Endothelial cell of umbilical vein (primary cell): ENCODE measurements at regions not wholly inside any gene's neighbourhood (a gene's known extent, or its start where the extent isn't known, plus 50 kb on each side); places are given as distances from the start of the nearest gene placed in this dataset.

Experiments
- BruUV-seq: library from RNA; stranded (reverse); fragments of 400-500 nt; replicated peaks from 2 replicates; lab custom pipeline; 2021; lab: Mats Ljungman, UMichigan
- CTCF ChIA-PET: fragments of 300-600, 350-600 bp; sonication (Branson Sonifier 250); formaldehyde crosslinking; loops from one replicate; lab custom pipeline; 2021; ENCODE audit warnings: antibody characterized with exemption, inconsistent platforms; lab: Charles Lee
- POLR2A ChIA-PET: fragments of 300-600, 350-600 bp; sonication (Branson Sonifier 250); formaldehyde crosslinking; loops from one replicate; lab custom pipeline; 2021; ENCODE audit warnings: antibody characterized with exemption, inconsistent platforms; lab: Charles Lee
- DNase-seq: peaks from one replicate; pipeline ENCODE4 v3.0.0-alpha.2; 2011; ENCODE audit warnings: low read depth, low spot score
- FAIRE-seq: peaks from 2 replicates; lab custom pipeline; 2011; peaks lifted over from hg19 to GRCh38; lab: Jason Lieb, UNC
- H2AFZ ChIP-seq: 2 replicates; pipeline ENCODE4 v1.6.0; 2012; ENCODE audit warnings: low read depth, low read length, control low read depth, inconsistent platforms
- H3K27ac ChIP-seq: 2 replicates; pipeline ENCODE4 v1.5.1; 2011; ENCODE audit warnings: low read depth, mild to moderate bottlenecking, control low read depth, low read length, moderate library complexity; ENCODE audit not compliant: insufficient read depth
- H3K27me3 ChIP-seq, 2 experiments: 2 replicates each; pipeline versions ENCODE4 v1.6.0 to v1.6.1; 2011; ENCODE audit warnings: low read length in 2 of 2, mixed read lengths in 1 of 2; ENCODE audit not compliant: control insufficient read depth in 2 of 2, insufficient read depth in 2 of 2
- H3K36me3 ChIP-seq, 2 experiments: 2 replicates in 1 of 2; 3 replicates in 1 of 2; pipeline ENCODE4 v1.5.1; 2011; ENCODE audit warnings: low read length in 2 of 2, mild to moderate bottlenecking in 1 of 2, moderate library complexity in 1 of 2; ENCODE audit not compliant: control insufficient read depth in 2 of 2, insufficient read depth in 2 of 2; ENCODE audit errors: extremely low read depth in 1 of 2
- H3K4me1 ChIP-seq: 3 replicates; pipeline ENCODE4 v1.5.1; 2011; ENCODE audit warnings: mild to moderate bottlenecking, low read length; ENCODE audit not compliant: control insufficient read depth, insufficient read depth; ENCODE audit errors: extremely low read depth
- H3K4me2 ChIP-seq: 2 replicates; pipeline ENCODE4 v1.6.1; 2011; ENCODE audit warnings: low read length, control low read depth, mixed read lengths; ENCODE audit not compliant: insufficient read depth
- H3K4me3 ChIP-seq, 3 experiments: fragments of 200-600 bp in 1 of 3; sonication (generic), shearing (Covaris generic) in 1 of 3; replicated peaks in 1 of 3; 2 replicates each; pipeline ENCODE4 v1.5.1; 2011 to 2016; ENCODE audit warnings: control low read depth in 3 of 3, low read length in 3 of 3, mild to moderate bottlenecking in 2 of 3, inconsistent platforms in 1 of 3, low read depth in 1 of 3, moderate library complexity in 1 of 3; ENCODE audit not compliant: insufficient read depth in 1 of 3
- H3K79me2 ChIP-seq: 2 replicates; pipeline ENCODE4 v1.6.0; 2012; ENCODE audit warnings: low read length, inconsistent platforms; ENCODE audit not compliant: control insufficient read depth, insufficient read depth
- H3K9ac ChIP-seq: replicated peaks from 2 replicates; pipeline ENCODE3; 2011; ENCODE audit warnings: low read length, control low read depth; ENCODE audit not compliant: insufficient read depth; ENCODE audit errors: extremely low read depth
- H3K9me1 ChIP-seq: replicated peaks from 3 replicates; pipeline ENCODE4 v1.6.0; 2011; ENCODE audit warnings: mild to moderate bottlenecking, low read length; ENCODE audit not compliant: control insufficient read depth, insufficient read depth; ENCODE audit errors: extremely low read depth
- H3K9me3 ChIP-seq: replicated peaks from 2 replicates; pipeline ENCODE4 v1.5.1; 2012; ENCODE audit warnings: low read length, inconsistent platforms; ENCODE audit not compliant: control insufficient read depth, insufficient read depth
- H4K20me1 ChIP-seq: replicated peaks from 2 replicates; pipeline ENCODE3; 2011; ENCODE audit warnings: mild to moderate bottlenecking, low read length; ENCODE audit not compliant: control insufficient read depth, insufficient read depth; ENCODE audit errors: extremely low read depth
- EZH2 ChIP-seq: IDR thresholded peaks from 2 replicates; pipeline ENCODE4 v1.6.1; 2012; ENCODE audit warnings: borderline replicate concordance, low read depth, mild to moderate bottlenecking, moderate library complexity, low read length, inconsistent platforms; ENCODE audit not compliant: severe bottlenecking
- FOS ChIP-seq: IDR thresholded peaks from 2 replicates; pipeline ENCODE4 v1.6.1; 2011; ENCODE audit warnings: mild to moderate bottlenecking, low read length, moderate library complexity, borderline replicate concordance; ENCODE audit not compliant: insufficient read depth
- GATA2 ChIP-seq: IDR thresholded peaks from 2 replicates; pipeline ENCODE4 v1.7.0; 2011; ENCODE audit warnings: low read depth, mild to moderate bottlenecking, moderate library complexity, mixed read lengths, low read length; ENCODE audit not compliant: insufficient read length, insufficient read depth
- JUN ChIP-seq: IDR thresholded peaks from 2 replicates; pipeline ENCODE4 v1.6.1; 2011; ENCODE audit warnings: borderline replicate concordance, low read depth; ENCODE audit not compliant: insufficient read length, insufficient read depth
- MAX ChIP-seq: IDR thresholded peaks from 2 replicates; pipeline ENCODE4 v1.6.1; 2011; ENCODE audit not compliant: insufficient read depth, insufficient read length
- MYC ChIP-seq: IDR thresholded peaks from one replicate; pipeline ENCODE4 v1.6.1; 2011; ENCODE audit warnings: mild to moderate bottlenecking, low read depth, low read length
- POLR2A ChIP-seq: IDR thresholded peaks from 2 replicates; pipeline ENCODE4 v1.6.1; 2012; ENCODE audit warnings: low read depth, mild to moderate bottlenecking, control low read depth, low read length
- POLR2AphosphoS5 ChIP-seq: IDR thresholded peaks from 2 replicates; pipeline ENCODE4 v1.6.1; 2012; ENCODE audit warnings: low read depth, mild to moderate bottlenecking, control low read depth, low read length, moderate library complexity; ENCODE audit not compliant: insufficient read depth
- dilution Hi-C: fragments of 300-500 bp; cut with MboI; formaldehyde crosslinking; loops from one replicate; pipeline ENCODE4 v1.15.0; 2019; ENCODE audit warnings: low sequenced_read_pairs; ENCODE audit not compliant: extremely low pct_ligation_motif_present
- intact Hi-C: fragments of 100-400 bp; cut with micrococcal nuclease; formaldehyde crosslinking; loops from one replicate; pipeline ENCODE4 v1.10.0; 2022
- TF ChIP-seq, protein P1 (sequence below), 2 donors: IDR thresholded peaks; 1 replicate in 1 of 2; 2 replicates in 1 of 2; pipeline ENCODE4 v1.5.1; 2011; ENCODE audit warnings: low read length in 2 of 2, mild to moderate bottlenecking in 2 of 2, moderate library complexity in 2 of 2, control low read depth in 1 of 2, inconsistent platforms in 1 of 2, low read depth in 1 of 2; ENCODE audit not compliant: insufficient read depth in 1 of 2; ENCODE audit errors: extremely low read depth in 1 of 2

- no peaks in the 10 kb centered on the region for H4K20me1 ChIP-seq
- intact Hi-C loops = no loop called here
- H3K79me2 ChIP-seq = no peaks in the 10 kb centered on the region
- no TSS peak for BruUV-seq
- H3K9ac ChIP-seq = no peak overlapping the region
- ChIA-PET POLR2A (no interaction called here), CTCF (no interaction called here)
- H3K27ac ChIP-seq = no peak overlapping the region
- H3K4me1 ChIP-seq = no peaks in the 10 kb centered on the region
- dilution Hi-C loops = no loop called here
- no peak overlapping the region for H2AFZ ChIP-seq
- no peaks in the 10 kb centered on the region for H3K36me3 ChIP-seq
- FAIRE-seq (no peak), DNase-seq (no peak)
- no peak overlapping the region for H3K4me3 ChIP-seq
- TF ChIP-seq EZH2 (no peak), POLR2A (no peak), GATA2 (no peak), POLR2AphosphoS5 (no peak), MAX (no peak), MYC (no peak), JUN (no peak), FOS (no peak)
- TF ChIP-seq, protein P1, sequence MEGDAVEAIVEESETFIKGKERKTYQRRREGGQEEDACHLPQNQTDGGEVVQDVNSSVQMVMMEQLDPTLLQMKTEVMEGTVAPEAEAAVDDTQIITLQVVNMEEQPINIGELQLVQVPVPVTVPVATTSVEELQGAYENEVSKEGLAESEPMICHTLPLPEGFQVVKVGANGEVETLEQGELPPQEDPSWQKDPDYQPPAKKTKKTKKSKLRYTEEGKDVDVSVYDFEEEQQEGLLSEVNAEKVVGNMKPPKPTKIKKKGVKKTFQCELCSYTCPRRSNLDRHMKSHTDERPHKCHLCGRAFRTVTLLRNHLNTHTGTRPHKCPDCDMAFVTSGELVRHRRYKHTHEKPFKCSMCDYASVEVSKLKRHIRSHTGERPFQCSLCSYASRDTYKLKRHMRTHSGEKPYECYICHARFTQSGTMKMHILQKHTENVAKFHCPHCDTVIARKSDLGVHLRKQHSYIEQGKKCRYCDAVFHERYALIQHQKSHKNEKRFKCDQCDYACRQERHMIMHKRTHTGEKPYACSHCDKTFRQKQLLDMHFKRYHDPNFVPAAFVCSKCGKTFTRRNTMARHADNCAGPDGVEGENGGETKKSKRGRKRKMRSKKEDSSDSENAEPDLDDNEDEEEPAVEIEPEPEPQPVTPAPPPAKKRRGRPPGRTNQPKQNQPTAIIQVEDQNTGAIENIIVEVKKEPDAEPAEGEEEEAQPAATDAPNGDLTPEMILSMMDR (IDR thresholded peaks at IDR 0.05; ENCODE audit: extremely low read depth in 1 of 2, insufficient read depth in 1 of 2, low read depth in 1 of 2, low read length in 2 of 2) = no peak
- no peaks in the 10 kb centered on the region for H3K27me3 ChIP-seq
- no peak overlapping the region for H3K4me2 ChIP-seq
- H3K9me3 ChIP-seq = no peaks in the 10 kb centered on the region
- H3K9me1 ChIP-seq = no peaks in the 10 kb centered on the region
Measured at GRCh38 chr16:65287307-65287706, 165.4 kb upstream of the CDH11 start.
